Liver (tissue), 8 donors: ENCODE measurements at regions not wholly inside any gene's neighbourhood (a gene's known extent, or its start where the extent isn't known, plus 50 kb on each side); places are given as distances from the start of the nearest gene placed in this dataset.

Experiments
- DNase-seq: peaks from one replicate; pipeline ENCODE4 v3.0.0-alpha.2; 2017; ENCODE audit warnings: low spot score
- H3K27ac ChIP-seq, 2 donors: one replicate each; pipeline ENCODE4 v1.7.0; 2013; ENCODE audit warnings: inconsistent platforms in 2 of 2, low read length in 2 of 2, control low read depth in 1 of 2, low read depth in 1 of 2, mild to moderate bottlenecking in 1 of 2
- H3K27me3 ChIP-seq, 4 donors: one replicate each; pipeline versions ENCODE4 v1.6.1 to v1.7.0; 2013; ENCODE audit warnings: low read length in 3 of 4, inconsistent platforms in 1 of 4, mild to moderate bottlenecking in 1 of 4, moderate library complexity in 1 of 4; ENCODE audit not compliant: control insufficient read depth in 4 of 4, insufficient read depth in 4 of 4
- H3K36me3 ChIP-seq, 4 donors: one replicate each; pipeline versions ENCODE4 v1.6.1 to v1.7.0; 2013; ENCODE audit warnings: low read length in 3 of 4, mild to moderate bottlenecking in 3 of 4, low read depth in 1 of 4, moderate library complexity in 1 of 4; ENCODE audit not compliant: control insufficient read depth in 4 of 4, insufficient read depth in 3 of 4
- H3K4me1 ChIP-seq, 4 donors: one replicate each; pipeline versions ENCODE4 v1.6.1 to v1.7.0; 2013; ENCODE audit warnings: low read length in 3 of 4, mild to moderate bottlenecking in 3 of 4, moderate library complexity in 1 of 4; ENCODE audit not compliant: control insufficient read depth in 4 of 4, insufficient read depth in 4 of 4
- H3K4me3 ChIP-seq, 3 donors: one replicate each; pipeline versions ENCODE4 v1.6.1 to v1.7.0; 2013; ENCODE audit warnings: low read length in 3 of 3, control low read depth in 1 of 3, low read depth in 1 of 3, mild to moderate bottlenecking in 1 of 3
- H3K9ac ChIP-seq, 2 donors: one replicate each; pipeline ENCODE4 v1.7.0; 2013; ENCODE audit warnings: low read length in 2 of 2, mild to moderate bottlenecking in 2 of 2, moderate library complexity in 2 of 2, control low read depth in 1 of 2, low read depth in 1 of 2
- H3K9me3 ChIP-seq, 4 donors: one replicate each; pipeline versions ENCODE4 v1.6.1 to v1.7.0; 2013; ENCODE audit warnings: low read length in 3 of 4; ENCODE audit not compliant: control insufficient read depth in 4 of 4
- ATF3 ChIP-seq: IDR thresholded peaks from 2 replicates; pipeline ENCODE4 v1.6.1; 2016; ENCODE audit warnings: antibody characterized with exemption
- CTCF ChIP-seq: fragments of 150-350 bp; IDR thresholded peaks from 2 replicates; pipeline ENCODE4 v1.5.1; 2017; ENCODE audit warnings: improper control_type of control experiment, low read depth, low read length; ENCODE audit not compliant: missing input control
- EGR1 ChIP-seq, 2 donors: IDR thresholded peaks; 2 replicates each; pipeline ENCODE4 v1.6.1; 2016 to 2018; ENCODE audit warnings: antibody characterized with exemption in 2 of 2, low read depth in 2 of 2
- FOXA1 ChIP-seq: IDR thresholded peaks from 2 replicates; pipeline ENCODE4 v1.6.1; 2016; ENCODE audit warnings: antibody characterized with exemption
- FOXA2 ChIP-seq: IDR thresholded peaks from 2 replicates; pipeline ENCODE4 v1.6.1; 2016; ENCODE audit warnings: antibody characterized with exemption
- GABPA ChIP-seq, 2 donors: IDR thresholded peaks in 1 of 2; conservative IDR thresholded peaks in 1 of 2; 2 replicates each; pipeline ENCODE4 v1.6.1; 2016; ENCODE audit warnings: antibody characterized with exemption in 2 of 2, mild to moderate bottlenecking in 1 of 2, moderate library complexity in 1 of 2
- HNF4A ChIP-seq, 2 donors: conservative IDR thresholded peaks; 2 replicates each; pipeline ENCODE4 v1.6.1; 2016; ENCODE audit warnings: antibody characterized with exemption in 2 of 2, mild to moderate bottlenecking in 2 of 2
- HNF4G ChIP-seq: IDR thresholded peaks from 2 replicates; pipeline ENCODE4 v1.6.1; 2016; ENCODE audit warnings: antibody characterized with exemption
- JUND ChIP-seq, 2 donors: IDR thresholded peaks; 2 replicates each; pipeline ENCODE4 v1.6.1; 2016; ENCODE audit warnings: antibody characterized with exemption in 2 of 2
- MAX ChIP-seq: IDR thresholded peaks from 2 replicates; pipeline ENCODE4 v1.6.1; 2016; ENCODE audit warnings: antibody characterized with exemption
- NR2F2 ChIP-seq: IDR thresholded peaks from 2 replicates; pipeline ENCODE4 v1.6.1; 2016; ENCODE audit warnings: antibody characterized with exemption
- RAD21 ChIP-seq, 2 donors: IDR thresholded peaks; 2 replicates each; pipeline ENCODE4 v1.6.1; 2016; ENCODE audit warnings: antibody characterized with exemption in 2 of 2, mild to moderate bottlenecking in 2 of 2
- REST ChIP-seq: IDR thresholded peaks from 2 replicates; pipeline ENCODE4 v1.6.1; 2016; ENCODE audit warnings: antibody characterized with exemption, mild to moderate bottlenecking
- RXRA ChIP-seq, 2 donors: IDR thresholded peaks; 2 replicates each; pipeline ENCODE4 v1.6.1; 2017 to 2018; ENCODE audit warnings: antibody characterized with exemption in 2 of 2, mild to moderate bottlenecking in 1 of 2
- SP1 ChIP-seq: IDR thresholded peaks from 2 replicates; pipeline ENCODE4 v1.6.1; 2018; ENCODE audit warnings: antibody characterized with exemption, mild to moderate bottlenecking
- TAF1 ChIP-seq: conservative IDR thresholded peaks from 2 replicates; pipeline ENCODE4 v1.6.1; 2016; ENCODE audit warnings: antibody characterized with exemption, mild to moderate bottlenecking
- YY1 ChIP-seq: IDR thresholded peaks from 2 replicates; pipeline ENCODE4 v1.6.1; 2016; ENCODE audit warnings: antibody characterized with exemption, mild to moderate bottlenecking
- ZBTB33 ChIP-seq: IDR thresholded peaks from 2 replicates; pipeline ENCODE4 v1.6.1; 2016; ENCODE audit warnings: antibody characterized with exemption
- WGBS: extraction: QIAGEN DNeasy Blood & Tissue Kit; methylation state at CpG from one replicate; pipeline ENCODE4 v1.1.7; 2013; 5-methylcytosine and 5-hydroxymethylcytosine counted together
- donor health status: healthy.
- donor health status: healthy.
- donor health status: healthy.
- donor health status: healthy.
- donor health status: healthy.

GRCh38 chr20:11772226-11772730, 145.4 kb upstream of the BTBD3 start:
- no peaks in the 10 kb centered on the region for H3K4me1 ChIP-seq
- H3K27ac ChIP-seq = no peak overlapping the region
- no peak overlapping the region for H3K4me3 ChIP-seq
- no peak overlapping the region for H3K9ac ChIP-seq
- no peak for DNase-seq
- H3K9me3 ChIP-seq = peaks cover 0 to 4% (median 0%) of the 10 kb centered on the region in 4 donors
- TF ChIP-seq EGR1 (IDR thresholded peaks at IDR 0.05; ENCODE audit: low read depth in 2 of 2) = no peak
- no peak for TF ChIP-seq ZBTB33
- TF ChIP-seq SP1 = no peak
- TF ChIP-seq YY1 = no peak
- 90% methylated on average over 2 of the region's 2 CpGs for WGBS
- H3K27me3 ChIP-seq = peaks cover 0 to 1% (median 0%) of the 10 kb centered on the region in 4 donors
- no peaks in the 10 kb centered on the region for H3K36me3 ChIP-seq

GRCh38 chr20:11776687-11777086, 141.0 kb upstream of the BTBD3 start:
- WGBS = 79% methylated on average over 2 of the region's 2 CpGs

More at GRCh38 chr20:11776687-11777086, 141.0 kb upstream of the BTBD3 start:
- Histone ChIP-seq H3K27me3 (peaks cover 0 to 4% (median 0%) of the 10 kb centered on the region in 4 donors), H3K9ac (no peak overlapping the region), H3K27ac (no peak overlapping the region), H3K4me1 (no peaks in the 10 kb centered on the region), H3K9me3 (peaks cover 0 to 4% (median 0%) of the 10 kb centered on the region in 4 donors), H3K4me3 (no peak overlapping the region), H3K36me3 (no peaks in the 10 kb centered on the region)
- no peak for TF ChIP-seq GABPA (IDR thresholded peaks at IDR 0.05 in 1 of 2, conservative IDR thresholded peaks at IDR 0.05 in 1 of 2)
- TF ChIP-seq HNF4A (conservative IDR thresholded peaks at IDR 0.05) = no peak
- no peak for TF ChIP-seq JUND (IDR thresholded peaks at IDR 0.05)
- no peak for TF ChIP-seq RXRA (IDR thresholded peaks at IDR 0.05)
- no peak for TF ChIP-seq HNF4G
- no peak for TF ChIP-seq ATF3
- TF ChIP-seq FOXA1 = no peak
- TF ChIP-seq TAF1 = no peak
- TF ChIP-seq SP1 = no peak
- TF ChIP-seq EGR1 (IDR thresholded peaks at IDR 0.05; ENCODE audit: low read depth in 2 of 2) = no peak
- no peak for TF ChIP-seq NR2F2
- no peak for TF ChIP-seq CTCF
- no peak for TF ChIP-seq REST
- TF ChIP-seq MAX = no peak
- TF ChIP-seq YY1 = no peak
- no peak for TF ChIP-seq RAD21 (IDR thresholded peaks at IDR 0.05)
- no peak for TF ChIP-seq FOXA2
- TF ChIP-seq ZBTB33 = no peak
- DNase-seq = no peak
